H1 (cell line): ENCODE measurements at regions not wholly inside any gene's neighbourhood (a gene's known extent, or its start where the extent isn't known, plus 50 kb on each side); places are given as distances from the start of the nearest gene placed in this dataset.

Source experiments
- TAF1 ChIP-seq: IDR thresholded peaks from 2 replicates; pipeline ENCODE4 v1.6.1; 2011; ENCODE audit warnings: mild to moderate bottlenecking, low read depth, low read length
- TAF7 ChIP-seq: optimal IDR thresholded peaks from 2 replicates; pipeline ENCODE3; 2011; ENCODE audit warnings: low read depth, mild to moderate bottlenecking, inconsistent platforms, low read length, moderate library complexity, borderline replicate concordance

- no peak for TF ChIP-seq TAF1
- TF ChIP-seq TAF7 = no peak
These were observed 940.4 kb downstream of the GLUD2 start (continued) for GRCh38 chrX:121987835-121988234.
